ENCODE measurements at regions not wholly inside any gene's neighbourhood (a gene's known extent, or its start where the extent isn't known, plus 50 kb on each side); places are given as distances from the start of the nearest gene placed in this dataset.

DNA sequence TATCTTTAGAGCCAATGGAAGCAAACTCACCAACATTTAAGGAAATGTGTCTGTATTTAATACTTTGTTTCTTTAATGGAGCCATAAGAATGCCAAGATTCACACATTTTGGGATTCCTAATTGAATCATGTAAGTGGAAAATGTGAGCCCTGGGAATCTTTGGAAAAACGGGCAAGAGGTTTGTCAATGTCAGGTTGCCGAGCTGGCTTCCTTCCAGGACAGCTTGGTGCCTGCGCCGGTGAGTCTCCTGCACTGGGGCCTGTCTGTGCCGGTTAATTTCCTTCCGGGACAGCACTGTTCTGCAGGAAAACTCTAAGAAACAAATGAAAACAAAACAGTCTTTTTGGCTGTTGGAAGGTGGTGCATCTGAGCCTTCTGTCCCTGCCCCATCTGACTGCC, 210.6 kb downstream of the HAPSTR1 start:
- no peak for DNase-seq (ENCODE audit: low spot score)

DNA sequence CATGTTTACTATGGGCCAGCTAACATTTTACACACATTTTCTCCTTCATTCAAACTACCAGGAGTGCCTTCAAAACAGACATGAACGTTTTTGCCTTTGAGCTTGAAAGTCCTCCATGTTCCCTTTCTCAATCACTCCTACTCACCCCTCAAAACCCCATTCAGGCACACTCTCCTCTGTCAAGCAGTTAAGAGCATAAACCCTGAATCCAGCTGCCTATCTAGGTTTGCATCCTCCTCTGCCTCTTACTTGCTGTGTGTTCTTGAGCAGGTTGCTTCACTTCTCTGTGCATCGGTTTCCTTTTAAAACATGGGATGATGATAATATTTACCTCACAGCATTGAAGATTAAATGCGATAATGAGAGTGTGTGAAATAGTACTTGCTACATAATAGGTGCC, 215.3 kb downstream of the HAPSTR1 start:
- DNase-seq (ENCODE audit: low spot score), result no peak

DNA sequence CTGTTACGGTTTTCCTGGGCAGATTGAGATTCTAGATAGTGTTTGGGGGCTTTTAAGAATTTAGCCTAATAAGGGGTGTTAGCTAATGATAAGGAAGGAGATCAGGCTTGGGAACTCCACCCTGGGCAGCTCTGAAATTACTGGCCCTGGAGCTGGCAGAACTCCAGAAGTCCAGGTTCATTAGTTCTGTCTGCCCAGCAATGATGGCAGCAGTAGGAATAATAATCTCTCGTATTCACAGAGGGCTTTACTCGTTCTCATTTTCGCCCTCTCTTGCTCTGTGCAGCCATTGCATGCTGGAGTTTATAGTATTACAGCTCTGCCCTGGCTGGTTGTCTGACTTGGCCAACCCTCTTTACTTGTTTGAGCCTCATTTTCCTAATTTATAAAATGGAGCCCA, 216.0 kb downstream of the HAPSTR1 start:
- DNase-seq (ENCODE audit: low spot score), result no peak

DNA sequence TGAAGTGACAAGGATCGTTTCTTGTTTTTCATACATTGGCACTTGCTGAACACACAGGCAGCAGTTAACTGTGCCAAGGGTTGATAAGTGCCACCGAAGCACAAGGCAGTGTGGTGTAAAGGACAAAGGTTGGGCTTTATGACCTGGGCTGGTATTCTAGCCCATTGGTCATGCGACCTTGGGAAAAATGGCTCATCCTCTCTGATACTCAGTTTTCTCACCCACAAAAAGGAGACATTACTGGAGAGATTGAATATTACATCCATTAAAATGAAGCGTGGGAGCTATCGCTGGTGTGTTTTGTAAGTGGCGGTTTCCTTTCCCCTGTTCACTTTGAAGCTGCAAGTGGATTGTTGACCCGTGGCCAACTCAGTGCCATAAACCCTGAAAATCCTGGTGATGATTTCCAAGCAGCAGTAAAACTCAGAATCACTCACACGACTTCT, 216.9 kb downstream of the HAPSTR1 start:
- DNase-seq (ENCODE audit: low spot score), result no peak

DNA sequence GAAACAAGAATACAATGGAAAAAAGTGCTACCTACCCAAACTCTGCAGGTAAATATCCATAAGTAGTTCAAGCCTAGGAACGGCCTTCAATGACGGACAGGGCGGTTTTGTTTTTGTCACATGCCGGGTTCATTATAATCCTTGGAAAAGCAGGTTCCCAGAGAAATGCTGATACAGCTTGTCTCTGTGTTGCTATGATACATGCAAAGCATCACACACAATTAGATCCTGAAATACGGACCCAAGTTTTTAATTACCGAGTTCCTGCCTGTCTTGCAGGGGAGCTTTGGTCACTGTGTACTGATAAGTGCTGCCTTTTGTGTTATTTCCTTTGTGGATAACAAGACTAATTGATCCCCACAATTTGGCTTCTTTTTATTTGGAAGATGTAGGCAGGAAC, 217.4 kb downstream of the HAPSTR1 start:
- DNase-seq (ENCODE audit: low spot score), result no peak

DNA sequence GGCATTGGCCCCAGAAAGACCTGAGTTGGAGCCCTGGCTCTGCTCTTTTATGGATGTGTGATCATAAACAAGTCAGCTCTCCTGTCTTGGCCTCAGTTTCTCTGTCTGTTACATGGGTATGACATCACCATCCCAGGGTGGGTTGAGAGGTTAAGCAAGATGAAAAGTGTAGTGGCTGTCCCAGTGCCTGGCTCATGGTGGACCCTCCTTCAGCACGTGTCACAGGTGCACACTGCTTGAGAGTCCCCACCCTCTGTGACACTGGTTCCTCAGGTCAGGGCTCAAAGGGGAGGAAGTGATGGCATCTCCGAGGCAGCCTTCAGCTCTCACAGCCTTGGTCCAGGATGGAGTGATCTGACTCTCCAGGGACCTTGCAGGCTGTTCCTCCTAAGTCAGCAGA, 218.4 kb downstream of the HAPSTR1 start:
- no peak for DNase-seq (ENCODE audit: low spot score)

DNA sequence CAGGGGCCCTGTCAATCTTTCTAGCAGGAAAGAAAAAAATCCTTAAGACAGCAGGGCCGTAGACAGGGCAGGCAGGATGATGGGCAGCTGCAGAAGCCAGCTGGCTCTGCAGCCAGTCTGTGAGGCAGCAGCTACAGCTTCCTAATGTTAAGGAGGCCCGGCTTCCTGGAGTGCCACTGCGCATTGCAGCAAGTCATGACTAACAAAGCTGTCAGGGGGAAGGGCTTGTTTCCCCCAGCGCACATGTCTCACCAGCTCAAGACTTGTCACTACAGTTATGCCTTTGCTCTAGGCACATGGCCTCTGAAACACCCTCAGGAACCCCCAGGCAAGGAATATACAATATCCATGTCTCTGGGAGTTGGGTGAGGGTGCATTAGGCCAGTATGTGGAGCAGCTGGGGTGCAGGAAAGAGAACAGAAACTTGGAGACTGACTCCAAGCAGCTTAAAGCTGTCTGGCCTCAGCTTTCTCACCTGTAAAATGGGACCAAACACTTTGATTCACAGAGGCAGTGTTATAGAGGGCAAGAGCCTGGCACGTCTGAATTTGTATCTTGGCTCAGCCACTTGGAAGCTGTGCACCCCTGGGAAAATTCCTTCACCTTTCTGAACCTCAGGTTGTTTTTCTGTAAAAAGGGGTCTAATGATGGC, 220.0 kb downstream of the HAPSTR1 start:
- peak; percentile 46 for DNase-seq (ENCODE audit: low spot score)

DNA sequence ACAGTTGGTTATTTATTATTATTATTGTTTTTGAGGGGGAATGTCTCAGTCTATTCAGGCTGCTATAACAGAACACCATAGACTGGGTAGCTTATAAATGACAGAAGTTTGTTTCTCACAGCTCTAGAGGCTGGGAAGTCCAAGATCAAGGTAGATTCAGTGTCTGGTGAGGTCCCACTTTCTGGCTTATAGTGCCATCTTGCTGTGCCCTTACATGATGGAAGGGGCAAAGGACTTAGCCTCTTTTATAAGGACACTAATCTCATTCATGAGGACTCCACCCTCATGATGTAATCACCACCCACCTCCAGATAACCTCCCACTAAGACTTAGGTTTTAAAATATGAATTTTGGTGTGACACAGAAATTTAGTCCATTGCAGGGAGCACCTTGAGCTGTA, 224.6 kb downstream of the HAPSTR1 start:
- DNase-seq (ENCODE audit: low spot score), result no peak

DNA sequence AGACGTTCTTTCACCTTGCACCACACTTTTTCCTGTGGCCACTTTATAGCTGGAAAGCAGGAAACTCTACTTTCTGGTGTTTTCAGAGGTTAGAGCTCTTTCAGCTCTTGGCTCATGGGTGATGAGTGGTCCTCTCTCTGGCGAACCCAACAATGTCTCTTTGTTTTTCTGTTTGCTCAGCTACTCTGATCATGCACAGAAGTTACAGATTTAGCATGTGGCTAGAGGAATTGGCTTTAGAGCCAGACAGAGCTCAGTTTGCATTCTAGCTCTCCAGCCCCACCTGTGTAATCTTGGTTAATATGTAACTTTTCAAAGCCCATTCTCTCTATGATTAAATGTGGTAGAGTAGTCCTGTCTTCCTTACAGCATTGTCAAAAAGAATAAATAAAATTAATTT, 225.2 kb downstream of the HAPSTR1 start:
- DNase-seq (ENCODE audit: low spot score), result no peak

DNA sequence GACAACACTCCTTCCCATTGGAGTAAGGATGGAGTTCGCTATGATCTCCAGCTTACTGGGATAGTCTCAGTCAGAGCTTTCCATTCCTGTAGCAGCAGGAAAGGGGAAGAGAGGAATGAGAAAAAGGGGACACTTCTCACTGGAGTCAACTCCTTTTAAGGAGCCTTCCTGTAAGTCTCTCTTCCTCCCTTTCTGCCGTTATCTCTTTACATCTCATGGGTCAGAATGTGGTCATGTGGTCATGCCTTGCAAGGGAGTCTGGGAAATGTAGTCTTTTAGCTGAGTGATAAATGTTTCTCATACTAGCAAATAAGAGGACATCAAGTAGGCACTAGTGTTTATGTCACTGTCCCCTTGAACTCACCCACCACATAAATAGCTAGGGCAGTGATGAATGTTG, 227.3 kb downstream of the HAPSTR1 start:
- no peak for DNase-seq (ENCODE audit: low spot score)

DNA sequence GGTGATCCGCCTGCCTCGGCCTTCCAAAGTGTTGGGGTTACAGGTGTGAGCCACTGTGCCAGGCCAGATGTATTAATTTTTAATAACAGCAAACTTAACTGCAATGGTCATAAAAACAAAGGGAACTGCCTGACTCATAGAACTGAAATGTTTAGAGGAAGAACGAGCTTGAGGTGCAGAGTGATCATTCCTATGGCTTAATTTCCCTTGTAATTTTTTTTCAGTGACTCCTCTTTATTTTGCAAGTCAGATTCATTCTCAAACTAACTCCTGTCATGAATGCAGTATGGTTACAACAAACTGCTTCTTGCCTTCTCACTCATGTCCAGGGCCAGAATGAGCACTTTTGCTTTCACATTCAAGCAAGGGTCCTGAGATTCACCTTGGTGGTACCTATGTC, 231.3 kb downstream of the HAPSTR1 start:
- no peak for DNase-seq (ENCODE audit: low spot score)

DNA sequence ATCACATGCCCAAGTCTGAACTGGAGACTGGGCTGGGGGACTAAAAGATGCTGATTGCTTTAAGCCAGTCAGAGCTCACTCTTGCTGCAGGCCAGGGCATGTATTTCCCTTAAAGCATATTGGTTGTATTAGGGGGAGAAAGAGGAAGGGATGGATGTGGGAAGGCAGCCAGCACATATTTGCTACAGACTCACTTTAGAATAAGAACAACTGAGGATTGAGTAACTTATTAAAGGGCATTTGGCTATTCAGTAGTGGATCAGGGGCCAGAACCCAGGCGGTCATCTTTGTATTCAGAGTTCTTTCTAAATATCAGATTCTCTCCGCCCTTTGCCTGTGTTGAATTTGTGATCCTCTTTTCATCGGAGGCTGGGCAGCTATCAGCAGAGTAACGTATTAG, 231.7 kb downstream of the HAPSTR1 start:
- DNase-seq (ENCODE audit: low spot score), result no peak

DNA sequence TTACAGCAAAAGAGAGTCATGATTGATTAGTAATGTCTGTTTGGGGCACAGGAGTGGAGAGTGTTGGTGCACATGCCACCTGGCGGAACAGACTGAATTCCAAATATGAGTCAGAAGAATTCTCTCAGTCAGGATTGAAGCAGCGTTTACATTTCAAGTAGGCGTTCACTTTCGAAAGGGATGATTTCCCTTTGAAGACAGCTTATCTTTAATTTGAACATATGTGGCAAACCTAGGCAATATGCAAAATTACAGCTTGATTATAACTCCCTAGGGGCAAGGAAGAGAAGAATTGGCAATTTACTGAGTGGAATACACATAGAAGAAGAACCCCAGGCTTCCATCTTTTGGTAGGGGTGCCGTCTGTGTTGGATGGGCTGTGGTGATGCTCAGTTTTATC, 235.8 kb downstream of the HAPSTR1 start:
- no peak for DNase-seq (ENCODE audit: low spot score)

DNA sequence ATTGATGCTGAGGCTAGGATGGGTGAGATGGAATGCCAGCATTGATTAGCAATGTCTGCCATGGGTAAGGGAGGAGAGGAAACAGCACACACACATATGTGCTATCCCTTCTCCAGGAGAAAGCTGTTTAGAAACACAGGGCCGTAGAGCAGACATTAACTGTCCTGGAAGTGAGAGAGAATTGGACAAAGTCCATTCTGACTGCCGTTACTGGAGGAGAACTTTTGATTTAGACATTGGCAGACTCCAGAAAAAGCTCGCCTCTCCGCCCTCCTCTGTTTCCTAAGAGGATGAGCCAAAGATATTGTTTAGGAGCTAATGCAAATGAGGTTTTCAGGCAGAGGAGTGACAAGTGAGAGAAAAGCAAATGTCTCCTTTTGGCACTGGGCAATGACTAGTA, 237.0 kb downstream of the HAPSTR1 start:
- no peak for DNase-seq (ENCODE audit: low spot score)

DNA sequence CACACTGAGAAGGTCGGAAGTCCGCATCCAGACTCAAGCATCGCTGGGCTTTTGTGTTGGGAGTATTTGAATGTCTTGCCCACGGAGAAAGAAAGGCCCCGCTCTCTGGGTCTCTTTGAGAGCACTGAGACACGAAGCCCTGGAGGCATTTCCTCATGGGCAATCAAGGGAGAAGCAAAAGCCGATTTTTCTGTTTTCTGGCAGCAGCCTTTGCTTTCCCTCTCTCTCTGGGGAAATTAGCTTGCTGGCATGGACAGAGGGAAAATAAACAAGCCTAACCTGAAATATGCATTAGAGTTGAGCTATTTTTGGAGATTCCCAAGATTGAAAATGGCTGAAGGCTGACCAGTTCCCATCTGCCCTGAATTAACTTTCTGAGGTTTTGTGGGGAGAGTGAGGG, 238.7 kb downstream of the HAPSTR1 start:
- no peak for DNase-seq (ENCODE audit: low spot score)

DNA sequence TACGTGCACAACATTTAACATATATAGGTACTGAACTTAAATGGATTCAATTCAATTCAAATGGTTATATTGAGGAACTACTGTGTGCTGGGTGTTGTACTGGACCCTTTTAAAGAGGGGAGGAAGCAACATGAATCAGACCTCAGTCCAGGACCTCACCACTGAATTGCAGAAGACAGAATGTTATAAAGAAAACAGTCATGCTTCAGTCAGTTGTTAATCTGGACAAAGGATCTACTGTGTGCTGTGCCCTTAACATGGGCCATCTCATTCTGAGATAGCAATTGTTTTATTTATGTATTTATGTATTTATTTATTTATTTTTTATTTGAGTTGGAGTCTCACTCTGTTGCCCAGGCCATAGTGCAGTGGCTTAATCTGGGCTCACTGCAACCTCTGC, 240.1 kb downstream of the HAPSTR1 start:
- DNase-seq (ENCODE audit: low spot score), result no peak

DNA sequence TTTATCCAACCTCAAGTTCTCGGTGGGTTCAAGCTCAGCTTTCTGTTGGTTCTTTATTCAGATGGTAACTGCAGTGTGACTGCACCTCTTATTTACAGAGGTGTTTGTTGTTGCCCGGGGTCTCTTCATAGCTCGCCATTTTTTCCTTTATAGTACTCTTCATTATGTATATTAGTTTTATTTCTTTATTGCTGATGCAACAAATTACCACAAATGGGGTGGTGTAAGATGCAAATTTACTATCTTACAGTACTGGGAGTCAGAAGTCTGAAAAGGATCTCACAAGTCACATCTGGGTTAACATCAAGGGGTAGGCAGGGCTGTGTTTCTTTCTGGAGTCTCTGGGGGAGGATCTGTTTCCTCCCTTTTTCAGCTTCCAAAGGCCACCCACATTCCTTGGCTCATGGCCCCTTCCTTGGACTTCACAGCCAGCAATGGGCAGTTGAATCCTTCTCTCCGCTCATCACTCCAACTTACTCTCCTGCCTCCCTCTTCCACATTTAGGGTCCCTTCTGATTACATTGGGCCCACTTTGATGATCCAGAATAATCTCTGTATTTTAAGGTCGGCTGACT, 241.2 kb downstream of the HAPSTR1 start:
- DNase-seq (ENCODE audit: low spot score), result no peak

DNA sequence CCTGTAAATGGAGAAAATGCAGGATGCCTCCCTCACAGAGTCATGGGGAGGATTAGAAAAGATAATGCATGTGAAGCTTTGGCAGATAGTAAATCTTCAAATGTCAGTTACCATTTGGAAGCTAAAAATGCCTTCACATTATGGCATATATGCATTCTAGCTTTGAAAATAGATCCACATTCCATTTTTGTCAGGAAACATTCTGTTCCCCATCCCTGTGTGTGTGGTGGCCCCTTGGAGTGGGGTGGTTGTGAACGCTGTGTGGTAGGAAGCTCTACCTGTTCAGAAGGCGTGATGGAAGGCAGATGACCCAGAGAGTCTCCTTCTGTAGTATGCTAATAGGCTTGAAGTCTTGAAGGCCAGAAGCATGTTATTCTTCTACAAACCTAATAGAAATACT, 242.0 kb downstream of the HAPSTR1 start:
- no peak for DNase-seq (ENCODE audit: low spot score)

DNA sequence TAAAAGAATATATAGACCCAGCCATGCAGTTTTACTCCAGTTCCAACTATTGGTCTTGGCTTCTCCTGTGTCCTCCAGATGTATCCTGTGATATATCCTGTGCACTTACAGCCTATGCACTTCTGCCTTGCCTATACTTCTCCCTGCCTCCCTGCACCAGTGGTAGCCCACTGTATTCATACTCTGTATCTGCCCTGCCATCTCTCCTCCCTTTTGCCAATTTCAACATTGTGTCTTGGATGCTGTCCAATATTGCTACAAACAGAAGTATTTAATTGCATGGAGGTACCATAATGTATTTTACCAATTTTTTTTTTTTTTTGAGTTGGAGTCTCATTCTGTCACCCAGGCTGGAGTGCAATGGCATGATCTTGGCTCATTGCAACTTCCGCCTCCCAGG, 242.7 kb downstream of the HAPSTR1 start:
- DNase-seq (ENCODE audit: low spot score), result no peak

DNA sequence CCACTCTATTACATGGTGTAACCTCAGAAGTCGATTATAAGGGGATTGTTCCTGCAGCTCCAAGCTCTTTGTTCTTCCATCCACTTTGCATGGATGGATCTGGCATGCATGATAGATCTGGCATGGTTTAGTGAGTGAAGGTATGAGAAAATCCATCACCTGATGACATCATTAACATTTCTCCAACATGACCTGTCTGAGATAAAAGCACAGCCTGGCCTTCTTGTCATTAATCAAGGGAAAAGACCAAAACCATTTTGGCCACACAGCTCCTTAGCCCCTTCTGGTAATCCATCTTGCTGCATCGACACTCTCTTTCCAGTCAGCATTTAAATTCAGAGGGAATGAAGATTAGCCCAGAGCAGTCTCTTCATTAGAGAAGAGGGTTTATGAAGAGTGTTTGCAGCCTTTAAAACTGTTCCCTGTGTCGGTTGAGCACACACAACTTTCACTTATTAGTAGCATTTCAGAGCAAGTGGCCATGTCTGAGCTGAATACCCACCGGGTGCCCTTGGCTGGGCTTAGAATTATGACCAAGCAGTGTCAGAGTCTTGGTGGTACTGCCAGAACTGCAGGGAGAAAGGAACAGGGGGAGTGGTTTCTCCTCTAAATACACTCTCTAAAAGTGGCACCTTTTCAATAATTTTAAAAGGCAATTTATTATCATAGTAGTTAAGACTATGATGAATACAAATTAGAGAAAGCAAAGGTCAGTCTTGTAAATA, 246.0 kb downstream of the HAPSTR1 start:
- no peak for DNase-seq (ENCODE audit: low spot score)

DNA sequence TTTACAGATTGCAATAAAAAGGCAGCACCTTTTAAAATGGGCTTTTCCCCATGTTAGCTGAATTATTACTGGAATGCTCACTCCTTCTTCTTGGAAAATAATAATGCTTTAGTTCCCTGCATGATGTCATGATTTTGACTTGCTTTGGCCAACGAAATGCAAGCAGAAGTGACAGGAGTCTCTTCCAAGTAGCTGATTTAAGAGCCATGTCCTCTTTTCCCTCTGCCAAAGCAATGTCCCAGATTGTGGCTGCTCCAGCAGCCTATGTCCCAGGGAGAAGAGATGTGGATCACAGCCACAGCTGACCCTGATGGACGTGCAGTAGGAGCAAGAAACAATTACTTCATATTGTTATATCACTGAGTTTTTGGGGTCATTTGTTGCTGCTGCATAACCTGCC, 246.6 kb downstream of the HAPSTR1 start:
- no peak for DNase-seq (ENCODE audit: low spot score)

DNA sequence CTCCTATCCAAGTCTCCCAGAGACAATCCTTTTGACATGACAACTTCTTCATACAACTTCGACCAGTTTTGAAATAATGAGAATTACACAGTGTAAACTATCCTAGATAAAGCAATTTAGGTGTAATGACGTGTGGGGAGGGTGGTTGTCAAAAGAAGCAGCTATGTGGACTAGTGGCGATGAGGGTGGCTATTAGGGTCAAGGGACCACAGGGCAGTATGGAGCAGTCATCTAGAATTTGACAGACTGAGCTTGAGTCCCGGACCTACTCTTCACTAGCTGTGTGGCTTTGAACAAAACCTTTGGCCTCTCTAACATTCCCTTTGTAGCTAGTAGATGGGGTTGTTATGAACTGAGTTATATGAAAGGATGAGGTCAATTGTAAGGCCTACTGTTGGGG, 247.1 kb downstream of the HAPSTR1 start:
- no peak for DNase-seq (ENCODE audit: low spot score)

DNA sequence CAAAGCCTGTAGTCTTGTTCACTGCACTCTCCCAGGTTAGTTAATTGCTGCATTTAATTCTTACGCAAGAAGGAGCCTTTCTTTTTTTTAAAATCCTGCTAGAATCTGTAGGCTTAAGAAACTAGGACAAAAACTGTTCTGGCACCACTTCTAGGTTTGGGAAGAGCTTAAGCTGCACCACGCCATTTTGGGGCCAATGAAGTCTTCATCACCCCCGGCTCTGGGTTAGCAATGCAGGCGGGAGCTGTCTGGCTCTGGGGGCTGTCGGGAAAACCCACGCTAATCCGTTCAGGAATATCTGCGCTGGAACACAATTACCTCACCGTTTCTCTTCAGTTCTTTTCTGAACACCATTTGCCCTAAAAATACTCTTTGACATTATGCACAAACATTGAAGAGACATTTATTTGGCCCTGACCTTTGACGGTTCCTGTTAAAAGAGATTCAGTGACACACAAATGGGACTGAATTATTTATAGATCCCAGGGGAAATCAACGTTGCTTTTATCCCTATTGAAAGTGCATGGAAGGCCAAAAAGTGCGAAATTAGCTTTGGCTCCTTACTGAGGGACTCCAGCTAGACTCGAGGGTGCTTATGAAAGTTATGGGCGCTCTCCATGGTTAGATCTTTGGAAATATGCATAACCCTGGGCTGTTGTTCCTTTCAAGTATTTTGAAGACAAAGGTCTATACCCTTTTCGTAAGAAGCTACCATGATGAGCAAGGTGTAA, 249.2 kb downstream of the HAPSTR1 start:
- no peak for DNase-seq (ENCODE audit: low spot score)
